ENCODE measurements at regions not wholly inside any gene's neighbourhood (a gene's known extent, or its start where the extent isn't known, plus 50 kb on each side); places are given as distances from the start of the nearest gene placed in this dataset.

DNA sequence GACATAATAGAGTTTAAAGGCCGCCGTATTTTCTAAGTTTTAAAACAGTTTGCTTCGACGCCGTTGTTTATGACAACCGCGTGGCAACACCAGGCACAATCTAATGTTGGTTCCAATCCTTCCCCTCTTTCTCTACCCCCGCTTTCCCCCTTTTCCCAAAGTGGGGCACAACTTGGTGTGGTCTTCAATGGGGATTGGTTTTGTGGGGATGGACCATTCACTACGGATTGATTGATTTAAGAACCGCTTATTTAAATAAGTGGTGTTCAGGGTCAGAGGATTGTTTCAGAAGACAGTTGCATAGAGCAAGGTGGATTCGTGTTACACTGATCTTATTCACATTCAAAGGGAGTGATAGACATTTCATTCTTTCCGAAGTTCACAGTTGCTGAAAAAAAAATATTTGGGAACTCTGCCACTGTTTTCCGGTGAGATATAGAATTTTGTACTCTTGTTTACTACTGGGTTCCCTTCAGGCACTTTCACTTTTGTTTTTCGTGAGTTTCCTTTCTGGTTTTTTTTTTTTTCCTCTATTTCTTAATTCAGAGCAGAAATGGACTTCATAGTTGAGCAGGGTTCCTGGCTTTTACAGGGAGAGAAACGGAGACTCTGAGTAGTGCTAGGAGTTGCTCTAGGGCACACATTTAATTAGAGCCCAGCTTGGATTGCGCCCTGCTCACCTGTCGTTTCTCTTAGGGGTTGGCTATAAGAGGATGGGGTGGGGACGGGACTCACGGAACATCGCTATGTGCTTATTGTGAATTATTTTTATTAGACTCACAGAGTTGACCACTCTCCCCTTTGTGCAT lies 79.6 kb upstream of the AK4 start:
- peak overlapping the region; percentile 90 to 95 (median 93) for H3K9ac ChIP-seq (ENCODE audit: low read length in 5 of 5)
- no peaks in the 10 kb centered on the region for H3K9me3 ChIP-seq (ENCODE audit: control insufficient read depth in 5 of 5, low read length in 5 of 5)
- peak overlapping the region; percentile 92 to 99 (median 95) for H3K4me3 ChIP-seq (ENCODE audit: low read depth in 1 of 5, low read length in 5 of 5)
- no peaks in the 10 kb centered on the region for H3K27me3 ChIP-seq (ENCODE audit: control insufficient read depth in 5 of 5, insufficient read depth in 4 of 5, low read length in 5 of 5)
- H3K27ac ChIP-seq (ENCODE audit: low read depth, low read length): peak overlapping the region; percentile 99
- peaks cover 0 to 37% (median 32%) of the 10 kb centered on the region in 5 donors for H3K4me1 ChIP-seq (ENCODE audit: control insufficient read depth in 5 of 5, insufficient read depth in 5 of 5, low read length in 5 of 5)
- no peaks in the 10 kb centered on the region for H3K36me3 ChIP-seq (ENCODE audit: control insufficient read depth in 5 of 5, insufficient read depth in 5 of 5, low read length in 5 of 5)

- Histone ChIP-seq H3K4me3 (ENCODE audit: low read depth in 1 of 5, low read length in 5 of 5) (peak overlapping the region; percentile 92 to 99 (median 95)), H3K27ac (ENCODE audit: low read depth, low read length) (peak overlapping the region; percentile 99), H3K9ac (ENCODE audit: low read length in 5 of 5) (peak overlapping the region; percentile 64 to 95 (median 93)), H3K36me3 (ENCODE audit: control insufficient read depth in 5 of 5, insufficient read depth in 5 of 5, low read length in 5 of 5) (no peaks in the 10 kb centered on the region), H3K27me3 (ENCODE audit: control insufficient read depth in 5 of 5, insufficient read depth in 4 of 5, low read length in 5 of 5) (no peaks in the 10 kb centered on the region), H3K4me1 (ENCODE audit: control insufficient read depth in 5 of 5, insufficient read depth in 5 of 5, low read length in 5 of 5) (peaks cover 0 to 34% (median 27%) of the 10 kb centered on the region in 5 donors), H3K9me3 (ENCODE audit: control insufficient read depth in 5 of 5, low read length in 5 of 5) (no peaks in the 10 kb centered on the region)
Measured at GRCh38 chr1:65069011-65069565, 78.9 kb upstream of the AK4 start.

GRCh38 chr1:65072845-65073244 lies 75.2 kb upstream of the AK4 start:
- H3K4me3 ChIP-seq (ENCODE audit: low read depth in 1 of 5, low read length in 5 of 5): no peak overlapping the region
- no peak overlapping the region for H3K27ac ChIP-seq (ENCODE audit: low read depth, low read length)
- no peaks in the 10 kb centered on the region for H3K9me3 ChIP-seq (ENCODE audit: control insufficient read depth in 5 of 5, low read length in 5 of 5)
- H3K36me3 ChIP-seq (ENCODE audit: control insufficient read depth in 5 of 5, insufficient read depth in 5 of 5, low read length in 5 of 5): no peaks in the 10 kb centered on the region
- no peak overlapping the region for H3K9ac ChIP-seq (ENCODE audit: low read length in 5 of 5)
- peaks cover 0 to 11% (median 7%) of the 10 kb centered on the region in 5 donors for H3K4me1 ChIP-seq (ENCODE audit: control insufficient read depth in 5 of 5, insufficient read depth in 5 of 5, low read length in 5 of 5)
- no peaks in the 10 kb centered on the region for H3K27me3 ChIP-seq (ENCODE audit: control insufficient read depth in 5 of 5, insufficient read depth in 4 of 5, low read length in 5 of 5)

- Histone ChIP-seq H3K36me3 (ENCODE audit: control insufficient read depth in 5 of 5, insufficient read depth in 5 of 5, low read length in 5 of 5) (no peaks in the 10 kb centered on the region), H3K4me3 (ENCODE audit: low read depth in 1 of 5, low read length in 5 of 5) (no peak overlapping the region), H3K27ac (ENCODE audit: low read depth, low read length) (no peak overlapping the region), H3K27me3 (ENCODE audit: control insufficient read depth in 5 of 5, insufficient read depth in 4 of 5, low read length in 5 of 5) (no peaks in the 10 kb centered on the region), H3K9ac (ENCODE audit: low read length in 5 of 5) (no peak overlapping the region), H3K9me3 (ENCODE audit: control insufficient read depth in 5 of 5, low read length in 5 of 5) (no peaks in the 10 kb centered on the region), H3K4me1 (ENCODE audit: control insufficient read depth in 5 of 5, insufficient read depth in 5 of 5, low read length in 5 of 5) (peaks cover 0 to 3% (median 0%) of the 10 kb centered on the region in 5 donors)
Measured at GRCh38 chr1:65075123-65075976, 72.7 kb upstream of the AK4 start.

DNA sequence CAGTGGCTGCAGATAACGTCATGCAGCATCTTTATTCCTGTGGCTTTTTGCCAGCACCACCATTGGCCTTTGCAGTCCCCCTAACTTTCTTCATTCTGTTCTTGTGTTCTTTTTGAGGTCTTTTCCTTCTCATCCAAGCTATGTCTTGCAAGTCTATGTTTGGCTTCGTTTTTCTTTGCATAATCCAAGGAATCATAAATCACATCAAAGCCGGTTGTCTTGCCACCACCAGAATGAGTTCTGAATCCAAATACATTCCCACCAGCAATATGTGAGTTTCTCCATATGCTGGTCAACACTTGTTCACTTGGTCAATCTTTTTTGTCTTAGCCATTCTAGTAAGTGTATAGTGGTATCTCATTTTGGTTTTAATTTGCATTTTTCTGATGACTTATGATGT lies 70.6 kb upstream of the AK4 start:
- Histone ChIP-seq H3K4me3 (ENCODE audit: low read depth in 1 of 5, low read length in 5 of 5) (no peak overlapping the region), H3K27ac (ENCODE audit: low read depth, low read length) (no peak overlapping the region), H3K9me3 (ENCODE audit: control insufficient read depth in 5 of 5, low read length in 5 of 5) (no peaks in the 10 kb centered on the region), H3K4me1 (ENCODE audit: control insufficient read depth in 5 of 5, insufficient read depth in 5 of 5, low read length in 5 of 5) (peaks cover 0 to 3% (median 0%) of the 10 kb centered on the region in 5 donors), H3K9ac (ENCODE audit: low read length in 5 of 5) (no peak overlapping the region), H3K36me3 (ENCODE audit: control insufficient read depth in 5 of 5, insufficient read depth in 5 of 5, low read length in 5 of 5) (no peaks in the 10 kb centered on the region), H3K27me3 (ENCODE audit: control insufficient read depth in 5 of 5, insufficient read depth in 4 of 5, low read length in 5 of 5) (no peaks in the 10 kb centered on the region)

DNA sequence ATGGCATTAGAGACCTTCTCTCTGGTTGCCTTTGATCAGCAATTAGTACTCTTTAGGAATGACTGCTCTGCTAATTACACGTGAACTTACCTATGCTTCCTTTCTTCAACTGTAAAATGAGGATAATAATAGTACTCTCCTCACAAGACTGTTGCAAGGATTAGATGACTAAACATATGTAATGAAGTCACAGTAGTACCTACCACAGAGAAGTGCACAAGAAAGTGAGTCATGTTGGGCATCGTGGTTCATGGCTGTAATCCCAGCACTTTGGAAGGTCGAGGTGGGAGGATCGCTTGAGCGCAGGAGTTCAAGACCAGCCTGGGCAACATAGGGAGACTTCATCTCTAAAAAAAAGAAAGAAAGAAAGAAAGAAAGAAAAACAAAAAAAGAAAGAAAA lies 68.1 kb upstream of the AK4 start:
- H3K4me3 ChIP-seq (ENCODE audit: low read depth in 1 of 5, low read length in 5 of 5): no peak overlapping the region
- peaks cover 0 to 3% (median 0%) of the 10 kb centered on the region in 5 donors for H3K4me1 ChIP-seq (ENCODE audit: control insufficient read depth in 5 of 5, insufficient read depth in 5 of 5, low read length in 5 of 5)
- no peak overlapping the region for H3K27ac ChIP-seq (ENCODE audit: low read depth, low read length)
- no peak overlapping the region for H3K9ac ChIP-seq (ENCODE audit: low read length in 5 of 5)
- no peaks in the 10 kb centered on the region for H3K27me3 ChIP-seq (ENCODE audit: control insufficient read depth in 5 of 5, insufficient read depth in 4 of 5, low read length in 5 of 5)
- H3K9me3 ChIP-seq (ENCODE audit: control insufficient read depth in 5 of 5, low read length in 5 of 5): no peaks in the 10 kb centered on the region
- no peaks in the 10 kb centered on the region for H3K36me3 ChIP-seq (ENCODE audit: control insufficient read depth in 5 of 5, insufficient read depth in 5 of 5, low read length in 5 of 5)

DNA sequence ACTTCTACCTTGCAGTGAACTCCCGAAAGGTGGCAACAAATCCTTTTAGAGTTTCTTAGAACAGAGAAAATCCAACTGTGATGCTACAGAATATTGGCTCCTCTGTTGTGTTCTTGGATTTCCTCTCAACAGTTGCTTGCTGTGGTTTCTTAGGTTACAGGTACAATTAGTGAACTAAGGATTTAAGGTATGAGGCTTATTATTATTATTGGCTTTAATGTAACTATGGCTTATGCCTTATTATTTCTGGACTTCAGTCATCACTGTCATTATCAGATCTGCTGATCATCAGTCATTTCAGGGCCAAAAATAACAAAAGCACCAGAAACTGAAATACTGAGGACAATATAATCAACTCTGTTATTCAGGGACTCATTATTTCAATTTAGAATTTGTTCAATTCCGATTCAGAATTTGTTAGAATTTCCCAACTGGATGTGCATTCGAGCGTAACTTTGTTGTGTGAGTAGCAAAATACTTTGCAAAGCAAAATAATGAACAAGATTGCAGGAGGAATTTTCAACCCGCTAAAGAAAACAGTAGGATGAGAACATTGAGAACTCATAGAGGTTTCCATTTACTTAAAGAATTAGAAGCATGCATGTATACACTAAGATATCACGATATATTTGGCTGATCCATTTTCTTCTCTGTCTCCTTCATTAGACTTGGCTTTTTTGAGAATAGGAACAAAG lies 65.5 kb upstream of the AK4 start:
- Histone ChIP-seq H3K4me3 (ENCODE audit: low read depth in 1 of 5, low read length in 5 of 5) (no peak overlapping the region), H3K9me3 (ENCODE audit: control insufficient read depth in 5 of 5, low read length in 5 of 5) (no peaks in the 10 kb centered on the region), H3K27me3 (ENCODE audit: control insufficient read depth in 5 of 5, insufficient read depth in 4 of 5, low read length in 5 of 5) (no peaks in the 10 kb centered on the region), H3K9ac (ENCODE audit: low read length in 5 of 5) (no peak overlapping the region), H3K4me1 (ENCODE audit: control insufficient read depth in 5 of 5, insufficient read depth in 5 of 5, low read length in 5 of 5) (no peaks in the 10 kb centered on the region), H3K36me3 (ENCODE audit: control insufficient read depth in 5 of 5, insufficient read depth in 5 of 5, low read length in 5 of 5) (no peaks in the 10 kb centered on the region), H3K27ac (ENCODE audit: low read depth, low read length) (no peak overlapping the region)

DNA sequence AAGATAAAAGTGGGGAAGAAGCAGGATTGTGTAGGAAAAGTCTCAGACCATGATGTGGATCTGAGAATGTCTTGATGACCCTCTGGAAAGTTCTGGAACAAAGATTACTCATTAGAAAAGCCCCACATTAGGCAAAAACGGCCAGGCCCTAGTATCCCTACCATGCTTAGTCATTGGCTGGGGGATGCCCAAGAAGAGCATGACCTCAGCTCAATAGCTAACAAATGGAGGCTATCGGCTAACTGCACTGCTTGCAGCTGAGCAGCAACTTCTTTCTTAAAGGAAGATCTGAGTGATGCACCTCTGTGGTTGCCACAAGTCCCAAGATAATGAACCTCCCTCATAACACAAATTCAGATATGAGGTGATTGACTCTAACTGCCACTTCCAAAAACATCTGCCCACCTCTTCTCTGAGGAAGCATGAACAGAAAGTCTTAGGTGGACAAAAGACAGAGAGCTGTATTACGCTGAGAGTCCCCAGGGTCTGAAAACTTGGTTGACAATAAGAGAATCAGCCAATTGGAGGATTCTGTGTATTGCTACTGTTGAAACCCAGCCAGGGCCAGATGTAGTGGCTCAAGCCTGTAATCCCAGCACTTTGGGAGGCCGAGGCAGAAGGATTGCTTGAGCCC lies 64.6 kb upstream of the AK4 start:
- H3K27me3 ChIP-seq (ENCODE audit: control insufficient read depth in 5 of 5, insufficient read depth in 4 of 5, low read length in 5 of 5): no peaks in the 10 kb centered on the region
- no peak overlapping the region for H3K4me3 ChIP-seq (ENCODE audit: low read depth in 1 of 5, low read length in 5 of 5)
- H3K9ac ChIP-seq (ENCODE audit: low read length in 5 of 5): no peak overlapping the region
- no peak overlapping the region for H3K27ac ChIP-seq (ENCODE audit: low read depth, low read length)
- no peaks in the 10 kb centered on the region for H3K36me3 ChIP-seq (ENCODE audit: control insufficient read depth in 5 of 5, insufficient read depth in 5 of 5, low read length in 5 of 5)
- H3K9me3 ChIP-seq (ENCODE audit: control insufficient read depth in 5 of 5, low read length in 5 of 5): no peaks in the 10 kb centered on the region
- no peaks in the 10 kb centered on the region for H3K4me1 ChIP-seq (ENCODE audit: control insufficient read depth in 5 of 5, insufficient read depth in 5 of 5, low read length in 5 of 5)

- H3K9ac ChIP-seq (ENCODE audit: low read length in 5 of 5): no peak overlapping the region
Measured at GRCh38 chr1:65084066-65084465, 63.9 kb upstream of the AK4 start.

More at GRCh38 chr1:65084066-65084465, 63.9 kb upstream of the AK4 start:
- Histone ChIP-seq H3K27me3 (ENCODE audit: control insufficient read depth in 5 of 5, insufficient read depth in 4 of 5, low read length in 5 of 5) (no peaks in the 10 kb centered on the region), H3K27ac (ENCODE audit: low read depth, low read length) (no peak overlapping the region), H3K36me3 (ENCODE audit: control insufficient read depth in 5 of 5, insufficient read depth in 5 of 5, low read length in 5 of 5) (no peaks in the 10 kb centered on the region), H3K4me3 (ENCODE audit: low read depth in 1 of 5, low read length in 5 of 5) (no peak overlapping the region), H3K4me1 (ENCODE audit: control insufficient read depth in 5 of 5, insufficient read depth in 5 of 5, low read length in 5 of 5) (no peaks in the 10 kb centered on the region), H3K9me3 (ENCODE audit: control insufficient read depth in 5 of 5, low read length in 5 of 5) (no peaks in the 10 kb centered on the region)

Measured in subcutaneous abdominal adipose tissue (tissue), 5 donors.